ENCODE measurements at regions not wholly inside any gene's neighbourhood (a gene's known extent, or its start where the extent isn't known, plus 50 kb on each side); places are given as distances from the start of the nearest gene placed in this dataset.

DNA sequence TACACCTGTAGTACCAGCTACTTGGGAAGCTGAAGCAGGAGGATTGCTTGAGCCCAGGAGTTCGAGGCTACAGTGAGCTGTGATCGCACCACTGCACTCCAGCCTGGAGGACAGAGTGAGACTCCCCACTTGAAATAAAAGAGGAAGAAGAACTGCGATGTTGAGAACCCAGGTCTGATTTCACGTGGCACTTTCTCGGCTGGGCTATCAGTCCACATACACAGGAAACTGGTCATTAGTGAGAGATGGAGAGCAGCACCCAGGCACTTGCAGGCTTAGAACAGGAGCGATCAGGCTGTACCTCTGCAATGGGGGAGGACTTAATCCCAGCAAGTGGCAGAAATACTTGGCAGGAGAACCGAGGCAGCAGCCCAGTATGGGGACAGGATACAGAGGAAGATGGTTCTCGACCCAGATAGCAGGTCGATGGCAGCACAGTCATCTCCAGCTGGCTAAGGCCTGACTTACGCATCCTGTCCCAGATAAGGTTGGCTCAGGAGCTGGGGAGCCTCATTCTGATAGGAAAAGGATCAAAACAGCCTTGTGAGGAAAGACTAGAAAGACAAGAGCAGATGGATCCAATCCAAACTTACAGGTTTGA is 487.7 kb upstream of the AUTS2 start (continued):
- TF ChIP-seq RAD21 (IDR thresholded peaks at IDR 0.05 in 1 of 2, conservative IDR thresholded peaks at IDR 0.05 in 1 of 2; ENCODE audit: low read depth in 2 of 2, low read length in 2 of 2) = no peak
- TF ChIP-seq TEAD4 (IDR thresholded peaks at IDR 0.05; ENCODE audit: low read depth, low read length) = no peak

Data from H1 (cell line).